ENCODE measurements at regions not wholly inside any gene's neighbourhood (a gene's known extent, or its start where the extent isn't known, plus 50 kb on each side); places are given as distances from the start of the nearest gene placed in this dataset.
"Not testable (repeated sequence)": the region's sequence is repeated elsewhere in the genome, so short reads cannot be mapped to it uniquely, and the experiment has no call there.

DNA sequence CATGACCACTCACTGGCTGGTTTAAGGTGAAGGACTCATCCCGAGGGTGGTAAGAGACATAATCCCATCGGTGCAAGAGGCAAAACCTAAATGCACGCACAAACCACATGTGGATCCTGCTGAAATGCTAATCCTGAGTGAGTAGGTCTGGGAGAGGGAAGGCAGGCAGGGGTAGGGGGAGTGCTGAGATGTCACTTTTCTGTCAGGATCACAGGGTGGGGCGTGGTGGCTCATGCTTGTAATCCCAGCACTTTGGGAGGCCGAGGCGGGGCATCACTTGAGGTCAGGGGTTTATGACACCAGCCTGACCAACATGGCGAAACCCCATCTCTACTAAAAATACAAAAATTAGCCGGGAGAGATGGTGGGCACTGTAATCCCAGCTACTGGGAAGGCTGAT is 97.7 kb upstream of the SRSF6 start:
- TF ChIP-seq, protein P1, sequence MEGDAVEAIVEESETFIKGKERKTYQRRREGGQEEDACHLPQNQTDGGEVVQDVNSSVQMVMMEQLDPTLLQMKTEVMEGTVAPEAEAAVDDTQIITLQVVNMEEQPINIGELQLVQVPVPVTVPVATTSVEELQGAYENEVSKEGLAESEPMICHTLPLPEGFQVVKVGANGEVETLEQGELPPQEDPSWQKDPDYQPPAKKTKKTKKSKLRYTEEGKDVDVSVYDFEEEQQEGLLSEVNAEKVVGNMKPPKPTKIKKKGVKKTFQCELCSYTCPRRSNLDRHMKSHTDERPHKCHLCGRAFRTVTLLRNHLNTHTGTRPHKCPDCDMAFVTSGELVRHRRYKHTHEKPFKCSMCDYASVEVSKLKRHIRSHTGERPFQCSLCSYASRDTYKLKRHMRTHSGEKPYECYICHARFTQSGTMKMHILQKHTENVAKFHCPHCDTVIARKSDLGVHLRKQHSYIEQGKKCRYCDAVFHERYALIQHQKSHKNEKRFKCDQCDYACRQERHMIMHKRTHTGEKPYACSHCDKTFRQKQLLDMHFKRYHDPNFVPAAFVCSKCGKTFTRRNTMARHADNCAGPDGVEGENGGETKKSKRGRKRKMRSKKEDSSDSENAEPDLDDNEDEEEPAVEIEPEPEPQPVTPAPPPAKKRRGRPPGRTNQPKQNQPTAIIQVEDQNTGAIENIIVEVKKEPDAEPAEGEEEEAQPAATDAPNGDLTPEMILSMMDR (IDR thresholded peaks at IDR 0.05; ENCODE audit: low read depth, low read length) = no peak
- H3K27me3 ChIP-seq = peaks cover 2% of the 10 kb centered on the region; the same call in 1 of the 2 replicates
- no peak overlapping the region for H3K4me3 ChIP-seq (ENCODE audit: low read depth, low read length)

DNA sequence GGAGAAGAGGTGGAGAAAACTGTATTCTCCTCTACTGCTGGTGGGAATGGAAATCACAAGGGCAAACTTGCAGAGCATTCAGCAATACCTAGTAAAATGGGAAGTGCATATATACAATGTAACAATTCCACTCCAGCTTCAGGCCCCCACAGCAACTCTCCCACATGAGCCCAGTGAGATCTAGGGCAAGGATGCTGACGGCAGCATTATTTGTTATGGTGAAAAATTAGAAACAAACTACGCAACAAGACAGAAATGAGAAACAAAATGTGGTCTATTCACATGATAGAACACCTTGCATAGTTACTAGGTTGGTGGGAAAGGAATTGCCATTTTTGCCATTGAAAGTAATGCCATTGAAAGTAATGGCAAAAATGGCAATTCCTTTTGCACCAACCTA is 98.9 kb upstream of the SRSF6 start:
- H3K4me3 ChIP-seq (ENCODE audit: low read depth, low read length) = no peak overlapping the region

More for the DNA sequence above, 97.7 kb upstream of the SRSF6 start:
- Histone ChIP-seq H3K4me1 (no peaks in the 10 kb centered on the region), H3K36me3 (no peaks in the 10 kb centered on the region), H3K9me3 (no peaks in the 10 kb centered on the region)
- DNase-seq = no peak

DNA sequence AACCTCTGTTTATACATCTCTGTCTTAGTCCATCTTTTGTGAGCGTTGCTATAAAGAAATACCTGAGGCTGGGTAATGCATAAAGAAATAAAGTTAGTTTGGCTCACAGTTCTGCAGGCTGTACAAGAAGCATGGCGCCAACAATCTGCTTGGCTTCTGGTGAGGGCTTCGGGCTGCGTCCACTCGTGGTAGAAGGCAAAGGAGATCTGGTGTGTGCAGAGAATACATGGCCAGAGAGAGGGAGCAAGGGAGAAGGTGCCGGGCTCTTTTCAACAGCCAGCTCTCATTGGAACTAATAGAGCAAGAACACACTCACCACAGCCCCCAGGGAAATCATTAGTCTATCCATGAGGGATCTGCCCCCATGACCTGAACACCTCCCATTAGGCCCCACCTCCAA is 100.3 kb upstream of the SRSF6 start:
- no peaks in the 10 kb centered on the region for H3K36me3 ChIP-seq
- no peak for DNase-seq
- no peaks in the 10 kb centered on the region; the same call in 1 of the 2 replicates for H3K27me3 ChIP-seq
- TF ChIP-seq, protein P1 (IDR thresholded peaks at IDR 0.05; ENCODE audit: low read depth, low read length) = no peak
- no peaks in the 10 kb centered on the region for H3K9me3 ChIP-seq
- no peaks in the 10 kb centered on the region for H3K4me1 ChIP-seq
- no peak overlapping the region for H3K4me3 ChIP-seq (ENCODE audit: low read depth, low read length)

More for the DNA sequence above, 98.9 kb upstream of the SRSF6 start:
- Histone ChIP-seq H3K27me3 (no peaks in the 10 kb centered on the region; the same call in 1 of the 2 replicates), H3K9me3 (no peaks in the 10 kb centered on the region), H3K36me3 (no peaks in the 10 kb centered on the region), H3K4me1 (no peaks in the 10 kb centered on the region)
- TF ChIP-seq, protein P1 (IDR thresholded peaks at IDR 0.05; ENCODE audit: low read depth, low read length) = no peak
- DNase-seq = no peak

DNA sequence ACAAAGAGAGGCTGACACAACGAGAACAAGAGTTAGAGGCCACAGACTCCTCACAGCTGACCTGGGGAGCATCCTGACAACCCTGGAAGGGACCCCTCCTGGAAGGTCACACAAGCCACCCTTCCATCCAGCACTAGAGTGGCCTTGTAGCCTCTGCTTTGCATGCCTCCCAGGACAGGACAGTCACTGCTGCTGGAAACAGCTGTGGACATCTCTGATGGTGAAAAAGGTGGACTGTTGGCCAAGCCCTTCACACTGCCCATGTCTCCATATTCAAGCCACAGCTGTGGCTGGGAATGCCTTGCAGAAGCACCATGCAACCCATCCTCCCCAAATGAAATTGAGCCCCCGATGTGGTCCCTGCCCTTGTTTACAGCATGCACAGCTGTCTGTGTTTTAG is 102.1 kb upstream of the SRSF6 start:
- no peaks in the 10 kb centered on the region for H3K36me3 ChIP-seq
- H3K9me3 ChIP-seq = no peaks in the 10 kb centered on the region
- H3K27me3 ChIP-seq = no peaks in the 10 kb centered on the region
- TF ChIP-seq, protein P1 (IDR thresholded peaks at IDR 0.05; ENCODE audit: low read depth, low read length) = no peak
- no peak for DNase-seq
- H3K4me3 ChIP-seq (ENCODE audit: low read depth, low read length) = no peak overlapping the region
- H3K4me1 ChIP-seq = no peaks in the 10 kb centered on the region

DNA sequence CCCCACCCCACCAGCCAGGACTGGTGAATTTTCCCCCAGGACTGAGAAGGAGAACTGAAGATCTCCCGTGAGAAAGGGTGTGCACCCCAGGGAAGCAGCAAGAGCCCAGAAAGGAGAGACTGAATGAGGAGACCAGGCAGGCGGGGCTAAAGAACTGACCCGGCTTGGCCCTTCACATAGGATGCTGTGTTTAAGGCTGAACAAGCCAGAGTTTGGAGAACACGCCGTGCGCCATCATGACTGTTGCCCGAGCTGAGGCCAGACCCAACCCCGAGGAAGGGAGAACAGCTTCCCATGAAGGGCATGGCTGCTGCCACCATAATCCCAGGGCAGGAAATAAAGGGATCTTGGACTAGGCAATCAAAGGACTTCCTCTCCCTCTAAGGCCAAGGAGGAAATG is 104.7 kb upstream of the SRSF6 start:
- H3K4me1 ChIP-seq = no peaks in the 10 kb centered on the region
- H3K4me3 ChIP-seq (ENCODE audit: low read depth, low read length) = no peak overlapping the region
- no peaks in the 10 kb centered on the region for H3K9me3 ChIP-seq
- no peaks in the 10 kb centered on the region for H3K36me3 ChIP-seq
- H3K27me3 ChIP-seq = no peaks in the 10 kb centered on the region
- TF ChIP-seq, protein P1 (IDR thresholded peaks at IDR 0.05; ENCODE audit: low read depth, low read length) = no peak
- no peak for DNase-seq

DNA sequence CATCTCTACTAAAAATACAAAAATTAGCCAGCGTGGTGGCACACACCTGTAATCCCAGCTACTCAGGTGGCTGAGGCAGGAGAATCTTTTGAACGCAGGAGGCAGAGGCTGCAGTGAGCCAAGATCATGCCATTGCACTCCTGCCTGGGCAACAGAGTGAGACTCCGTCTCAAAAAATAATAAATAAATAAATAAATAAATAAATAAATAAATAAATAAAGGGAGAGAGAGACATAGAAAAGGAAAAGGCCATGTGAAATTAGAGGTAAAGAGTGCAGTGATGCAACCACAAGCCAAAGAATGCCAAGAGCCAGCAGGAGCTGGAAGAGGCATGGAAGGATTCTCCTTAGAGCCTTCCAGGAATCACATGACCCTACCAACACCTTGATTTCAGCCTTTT is 107.0 kb upstream of the SRSF6 start:
- not testable (repeated sequence) for H3K27me3 ChIP-seq, H3K9me3 ChIP-seq

DNA sequence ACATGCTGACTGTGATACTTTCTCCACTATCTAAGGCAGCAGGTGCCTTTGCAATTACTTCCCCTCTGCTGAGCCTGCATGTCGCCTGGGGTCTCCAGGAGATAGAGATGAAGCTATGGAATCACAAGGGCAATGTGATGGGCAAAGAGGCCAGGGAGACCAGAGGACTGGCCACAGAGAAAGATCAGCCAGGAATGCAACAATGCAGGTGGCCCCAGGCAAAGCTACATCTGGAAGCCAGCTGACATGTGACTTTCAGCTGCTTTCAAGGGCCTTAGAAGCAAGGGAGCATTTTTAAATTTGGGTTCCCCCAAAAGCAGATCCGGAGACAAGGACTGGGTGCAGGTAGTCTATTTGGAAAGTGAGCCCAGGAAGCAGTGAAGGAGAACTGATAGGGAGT is 107.9 kb upstream of the SRSF6 start:
- Histone ChIP-seq H3K27me3 (peaks cover 7% of the 10 kb centered on the region), H3K9me3 (no peaks in the 10 kb centered on the region), H3K4me1 (no peaks in the 10 kb centered on the region), H3K4me3 (ENCODE audit: low read depth, low read length) (no peak overlapping the region), H3K36me3 (no peaks in the 10 kb centered on the region)
- no peak for DNase-seq
- TF ChIP-seq, protein P1 (IDR thresholded peaks at IDR 0.05; ENCODE audit: low read depth, low read length) = no peak

More for the DNA sequence above, 107.0 kb upstream of the SRSF6 start:
- not testable (repeated sequence) for H3K4me3 ChIP-seq (ENCODE audit: low read depth, low read length); H3K4me1 ChIP-seq; H3K36me3 ChIP-seq; DNase-seq

DNA sequence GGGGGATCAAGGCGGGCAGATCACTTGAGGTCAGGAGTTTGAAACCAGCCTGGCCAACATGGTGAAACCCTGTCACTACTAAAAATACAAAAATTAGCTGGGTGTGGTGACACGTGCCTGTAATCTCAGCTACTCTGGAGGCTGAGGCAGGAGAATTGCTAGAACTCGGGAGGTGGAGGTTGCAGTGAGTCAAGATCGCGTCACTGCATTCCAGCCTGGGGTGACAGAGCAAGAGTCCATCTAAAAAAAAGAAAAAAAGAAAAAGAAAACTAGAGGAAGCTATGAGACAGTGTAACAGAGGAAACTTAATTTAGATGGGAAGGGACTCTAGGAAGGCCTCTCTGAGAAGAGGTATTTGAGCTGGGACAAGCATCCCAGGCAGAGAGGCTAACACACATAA is 109.9 kb upstream of the SRSF6 start:
- H3K36me3 ChIP-seq; DNase-seq; H3K9me3 ChIP-seq; H3K4me3 ChIP-seq (ENCODE audit: low read depth, low read length); H3K4me1 ChIP-seq; H3K27me3 ChIP-seq: not testable (repeated sequence)

All from BE2C (cell line).